ENCODE measurements at regions not wholly inside any gene's neighbourhood (a gene's known extent, or its start where the extent isn't known, plus 50 kb on each side); places are given as distances from the start of the nearest gene placed in this dataset.
"Not testable (repeated sequence)": the region's sequence is repeated elsewhere in the genome, so short reads cannot be mapped to it uniquely, and the experiment has no call there.

DNA sequence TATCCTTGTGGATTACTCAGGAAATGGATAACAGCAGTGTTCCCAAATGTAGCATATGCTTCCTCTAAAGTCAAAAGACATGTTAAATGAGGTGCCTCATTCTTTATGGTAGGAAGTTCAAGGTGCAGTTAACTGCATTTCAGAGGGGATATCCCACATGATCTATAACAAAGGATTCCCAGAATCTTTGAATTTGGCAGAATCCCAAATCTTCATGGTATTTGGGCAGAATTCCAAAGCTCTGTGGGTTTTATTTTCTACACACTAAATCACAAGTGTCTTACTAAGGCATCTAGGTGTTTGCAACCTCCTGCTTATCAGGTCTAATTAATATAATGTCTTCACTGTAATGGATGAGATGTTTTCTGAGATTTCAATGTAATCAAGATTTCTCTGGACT lies 364.3 kb upstream of the MAN1A1 start:
- no peak for FAIRE-seq

DNA sequence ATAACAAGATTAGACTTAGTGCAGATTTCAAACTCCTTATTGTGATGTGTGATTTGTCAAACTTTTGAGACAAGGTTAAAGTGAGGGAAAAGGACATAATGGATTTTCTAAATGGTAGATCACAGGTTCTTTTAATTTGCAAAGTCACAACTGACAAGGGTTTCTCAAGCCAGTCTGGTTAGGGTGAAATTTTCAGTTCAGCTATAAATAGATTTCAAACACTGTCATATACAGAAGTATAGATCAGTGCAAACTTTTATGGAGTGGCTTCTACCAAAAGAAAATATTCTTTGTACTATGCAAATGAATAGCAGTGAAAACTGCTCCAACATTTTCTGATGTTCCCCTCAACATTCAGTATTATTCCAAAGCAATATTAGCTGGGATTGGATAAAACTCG lies 337.1 kb upstream of the MAN1A1 start:
- peak; percentile 55 for FAIRE-seq

DNA sequence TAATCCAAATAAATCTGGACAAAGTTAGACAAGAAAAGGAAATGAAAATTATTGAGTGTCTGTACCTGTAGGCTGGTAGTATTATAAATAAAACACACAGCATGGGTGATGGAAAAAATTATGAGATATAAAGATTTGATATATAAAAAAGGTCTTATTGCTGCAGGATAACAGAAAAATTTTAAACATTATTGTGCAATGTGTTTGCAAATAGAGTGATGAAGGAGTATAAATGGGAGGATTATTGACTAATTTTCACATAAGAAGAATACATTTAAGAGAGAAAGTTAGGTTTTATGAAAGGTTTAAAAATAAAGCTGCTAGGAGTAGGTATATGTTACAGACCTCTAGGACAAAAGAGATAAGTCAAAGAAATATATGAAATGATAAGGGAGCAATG lies 336.7 kb upstream of the MAN1A1 start:
- FAIRE-seq, result no peak

DNA sequence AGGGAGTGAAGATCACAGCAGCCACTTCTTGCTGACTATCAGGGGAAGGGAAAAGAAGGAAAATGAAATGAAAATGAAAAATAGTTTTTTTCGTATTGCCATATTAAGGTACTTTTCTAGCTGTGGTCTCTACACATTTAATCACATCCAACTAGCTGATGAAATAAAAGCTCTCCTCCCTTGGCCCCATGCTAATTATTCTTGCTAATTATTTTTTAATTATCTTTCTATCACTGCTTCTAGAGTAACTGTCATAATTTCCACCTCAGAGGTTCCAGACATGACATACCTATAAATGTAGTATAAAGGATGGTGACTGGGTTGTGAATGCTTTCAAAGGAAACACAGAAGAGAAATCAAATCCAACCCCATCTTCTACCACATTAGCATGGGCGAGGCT lies 334.1 kb upstream of the MAN1A1 start:
- no peak for FAIRE-seq

DNA sequence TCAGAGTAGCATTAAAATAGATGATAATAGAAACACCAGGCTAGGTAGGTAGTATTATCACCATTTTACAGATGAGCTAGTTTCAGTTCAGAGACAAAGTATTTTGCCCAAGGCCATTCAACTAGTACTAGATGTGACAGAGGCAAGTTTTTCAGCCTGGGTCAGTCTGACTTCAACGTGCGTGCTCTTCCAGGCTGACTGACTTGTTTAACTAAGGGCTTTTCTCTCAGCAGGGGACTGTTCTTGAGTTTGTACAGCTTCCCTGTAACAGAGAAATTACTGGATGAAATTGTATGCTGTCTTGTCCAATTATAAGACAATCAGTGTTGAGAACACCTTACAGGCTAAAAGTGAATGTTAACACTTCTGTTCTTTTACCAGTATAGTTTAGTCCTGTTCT lies 333.5 kb upstream of the MAN1A1 start:
- FAIRE-seq, result peak; percentile 61

DNA sequence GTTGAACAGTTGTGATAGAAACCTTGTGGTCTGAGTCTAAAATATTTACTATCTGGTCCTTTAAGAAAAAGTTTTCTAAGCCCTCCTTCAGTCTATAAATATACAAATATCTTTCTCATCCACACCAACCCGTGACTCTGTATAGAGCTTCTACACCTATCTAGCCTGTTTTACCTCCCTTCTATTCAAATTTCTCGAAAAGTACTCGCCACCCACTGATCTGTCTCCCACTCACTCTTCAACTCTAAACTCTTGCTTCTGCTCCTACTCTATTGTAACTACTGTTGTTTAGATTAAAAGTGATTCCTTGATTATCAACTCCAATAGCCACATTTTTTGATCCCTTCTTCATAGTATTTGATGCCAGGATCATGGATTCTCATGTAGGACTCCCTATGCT lies 329.4 kb upstream of the MAN1A1 start:
- FAIRE-seq, result no peak

DNA sequence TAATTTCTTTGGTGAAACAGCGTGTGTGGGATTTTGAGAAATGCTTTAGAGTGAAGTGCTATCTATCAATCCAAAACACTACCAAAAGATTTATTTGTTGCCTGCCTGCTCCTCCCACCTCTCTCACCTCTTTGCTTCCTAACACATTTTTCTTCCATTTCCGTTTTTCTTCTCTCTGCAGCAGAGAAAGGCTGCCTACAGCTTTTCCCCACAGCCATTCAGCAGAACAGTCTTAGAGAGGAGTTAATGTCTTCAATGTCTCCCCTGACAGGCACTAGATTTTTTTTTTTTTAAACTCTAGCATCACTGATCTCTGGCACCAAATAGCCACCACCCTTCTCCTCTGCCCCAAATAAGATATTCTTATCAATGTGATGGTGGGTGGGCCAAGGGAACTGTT lies 327.8 kb upstream of the MAN1A1 start:
- no peak for FAIRE-seq

DNA sequence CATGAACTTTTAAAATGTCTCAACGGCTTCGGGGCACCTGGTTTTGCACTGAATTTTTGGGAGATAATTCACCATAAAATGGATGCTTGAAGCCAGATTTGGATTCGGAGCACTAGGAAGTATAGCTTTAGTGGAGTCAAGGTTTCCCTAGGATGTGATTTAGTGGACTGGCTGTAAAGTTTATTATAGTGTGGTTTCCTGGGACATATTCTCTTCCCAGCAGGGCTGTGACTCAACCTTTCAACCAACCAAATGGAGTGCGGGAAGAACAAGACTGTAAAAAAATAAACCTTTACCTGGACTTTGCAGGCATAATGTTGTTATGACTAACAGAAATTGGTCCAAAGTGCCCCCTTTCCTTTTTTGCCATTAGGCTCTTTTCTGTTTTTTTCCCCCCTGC lies 327.4 kb upstream of the MAN1A1 start:
- no peak for FAIRE-seq

DNA sequence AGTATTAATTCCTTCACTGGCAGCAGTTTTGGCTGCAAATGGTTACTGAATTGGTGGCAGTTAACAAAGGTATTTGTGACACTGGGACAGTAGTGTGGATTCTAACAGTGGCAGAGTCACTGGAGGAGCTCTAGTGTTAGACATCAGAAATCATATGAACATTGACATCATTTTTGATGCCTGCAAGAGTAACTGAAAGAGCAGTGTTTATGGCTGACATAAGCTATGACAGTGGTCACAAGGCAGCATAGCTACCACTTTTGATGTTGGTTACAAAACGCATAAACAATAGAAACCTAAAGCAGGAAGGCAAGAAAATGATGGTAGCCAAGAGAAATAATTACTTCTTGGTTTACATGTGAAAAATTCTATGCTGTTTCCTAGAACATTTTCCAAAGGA lies 326.7 kb upstream of the MAN1A1 start:
- no peak for FAIRE-seq

DNA sequence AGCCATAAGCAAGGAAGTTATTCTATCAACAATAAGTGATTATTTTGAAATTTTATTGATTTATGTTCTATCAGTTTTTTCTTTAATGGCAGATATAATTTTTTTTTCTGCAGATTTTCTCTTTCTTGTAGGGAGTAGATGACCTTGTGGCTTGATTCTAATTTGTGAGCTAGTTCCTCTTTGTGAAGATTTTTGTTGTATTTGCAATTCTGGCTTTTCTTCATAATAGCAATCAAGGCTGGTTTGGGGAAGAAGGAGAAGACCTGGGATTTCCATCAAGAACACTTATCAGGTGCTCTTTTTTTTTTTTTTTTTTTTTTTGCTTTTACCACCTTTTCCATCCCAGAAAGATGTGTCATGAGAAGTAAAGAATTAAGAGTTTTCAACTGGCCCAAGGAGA lies 324.2 kb upstream of the MAN1A1 start:
- no peak for FAIRE-seq

DNA sequence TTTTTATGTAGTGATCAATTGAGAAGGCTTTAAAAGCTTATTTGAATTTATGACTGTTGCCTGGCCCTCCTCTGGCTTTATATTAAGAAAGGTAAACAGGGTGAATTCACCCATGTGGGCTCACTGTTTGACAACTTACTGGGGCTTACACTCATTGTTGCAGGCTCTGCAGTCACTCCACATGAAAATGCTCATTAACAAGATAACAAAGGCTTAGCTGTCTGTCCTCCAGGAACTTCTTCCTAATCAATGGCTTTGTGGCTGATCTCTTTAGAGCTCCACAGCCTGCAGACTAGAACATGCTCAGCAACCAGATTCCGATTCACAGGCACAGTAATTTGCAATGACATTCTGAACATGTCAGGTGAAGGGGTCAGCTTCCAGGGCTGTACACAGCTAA lies 323.2 kb upstream of the MAN1A1 start:
- FAIRE-seq, result no peak

DNA sequence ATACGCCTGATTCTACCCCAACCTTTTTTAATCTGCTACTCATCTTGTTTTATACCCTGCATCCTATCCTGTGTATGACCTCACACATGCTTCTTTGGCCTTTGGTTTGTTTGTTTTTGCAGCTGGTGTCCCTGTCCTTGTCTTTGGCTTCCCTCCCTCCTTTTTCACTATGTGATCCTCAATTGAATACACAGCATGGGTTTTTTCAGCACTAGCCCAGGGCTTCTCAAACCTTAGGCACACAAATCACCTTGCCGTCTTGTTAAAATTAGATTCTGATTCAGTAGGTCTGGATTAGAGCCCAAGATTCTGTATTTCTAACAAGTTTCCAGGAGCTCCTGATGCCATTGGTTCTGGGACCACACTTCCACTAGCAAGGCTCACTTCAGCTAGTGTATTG lies 321.5 kb upstream of the MAN1A1 start:
- FAIRE-seq, result no peak

DNA sequence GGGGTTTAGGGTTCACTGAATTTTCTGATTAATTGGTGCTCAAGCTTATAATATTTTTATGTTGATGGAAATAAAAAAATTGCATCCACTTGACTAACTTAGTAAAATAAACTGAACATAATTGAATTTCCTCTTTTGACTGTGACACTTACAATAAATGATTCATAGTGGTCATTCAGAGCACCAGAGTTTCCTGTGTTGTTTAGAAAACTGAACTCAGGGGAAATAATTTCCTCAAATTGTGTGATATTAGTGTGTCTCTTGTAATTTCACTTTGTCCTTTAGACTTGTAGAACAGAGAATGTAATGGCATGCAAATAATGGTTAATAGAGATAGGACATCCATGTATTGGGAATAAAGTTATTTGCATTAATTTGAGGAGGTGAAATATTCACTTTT lies 319.7 kb upstream of the MAN1A1 start:
- FAIRE-seq, result no peak

DNA sequence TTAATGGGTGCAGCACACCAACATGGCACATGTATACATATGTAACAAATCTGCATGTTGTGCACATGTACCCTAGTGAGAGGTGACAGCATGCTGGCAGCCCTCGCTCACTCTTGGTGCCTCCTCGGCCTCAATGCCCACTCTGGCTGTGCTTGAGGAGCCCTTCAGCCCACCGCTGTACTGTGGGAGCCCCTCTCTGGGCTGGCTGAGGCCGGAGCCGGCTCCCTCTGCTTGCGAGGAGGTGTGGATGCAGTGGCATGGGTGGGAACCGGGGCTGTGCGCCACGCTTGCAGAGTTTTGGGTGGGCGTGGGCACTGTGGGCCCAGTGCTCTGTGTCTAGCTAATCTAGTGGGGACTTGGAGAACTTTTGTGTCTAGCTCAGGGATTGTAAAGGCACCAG lies 315.9 kb upstream of the MAN1A1 start:
- FAIRE-seq, result not testable (repeated sequence)

DNA sequence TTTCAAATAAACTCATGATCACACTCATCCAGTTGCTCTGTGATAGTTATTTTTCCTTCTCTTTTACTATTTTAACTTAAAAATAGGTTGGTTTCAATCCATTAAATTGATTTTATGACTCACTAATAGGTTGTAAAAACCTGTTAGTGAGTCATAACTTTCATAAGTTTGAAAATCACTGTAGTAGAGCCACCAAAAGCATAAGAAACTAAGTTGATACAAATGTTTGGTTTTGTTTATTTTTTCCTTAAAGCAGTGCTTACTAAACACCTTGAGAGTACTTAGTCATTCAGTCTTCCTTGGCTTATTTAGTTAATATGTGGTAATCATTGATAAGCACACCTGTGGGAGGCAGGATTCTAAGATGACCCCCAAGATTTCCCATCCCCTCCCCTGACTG lies 312.1 kb upstream of the MAN1A1 start:
- FAIRE-seq, result no peak

DNA sequence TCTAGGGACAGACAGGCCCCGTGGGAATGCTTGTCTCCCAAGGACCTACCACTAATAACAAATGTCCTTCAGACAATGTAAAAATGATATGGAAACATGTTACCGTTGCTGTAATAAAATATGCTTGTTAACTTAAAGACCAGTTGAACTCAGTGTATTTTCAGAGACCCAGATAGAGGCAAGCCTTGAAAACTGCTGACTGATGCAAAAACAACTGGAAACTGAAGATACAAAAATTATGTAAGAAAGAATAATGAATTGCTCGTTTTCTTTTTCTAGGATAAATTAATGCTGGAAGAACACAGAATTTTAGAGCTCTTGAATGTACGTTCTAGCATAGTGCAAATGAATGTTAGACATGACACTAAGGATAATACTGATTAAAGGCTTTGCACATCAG lies 311.5 kb upstream of the MAN1A1 start:
- no peak for FAIRE-seq

DNA sequence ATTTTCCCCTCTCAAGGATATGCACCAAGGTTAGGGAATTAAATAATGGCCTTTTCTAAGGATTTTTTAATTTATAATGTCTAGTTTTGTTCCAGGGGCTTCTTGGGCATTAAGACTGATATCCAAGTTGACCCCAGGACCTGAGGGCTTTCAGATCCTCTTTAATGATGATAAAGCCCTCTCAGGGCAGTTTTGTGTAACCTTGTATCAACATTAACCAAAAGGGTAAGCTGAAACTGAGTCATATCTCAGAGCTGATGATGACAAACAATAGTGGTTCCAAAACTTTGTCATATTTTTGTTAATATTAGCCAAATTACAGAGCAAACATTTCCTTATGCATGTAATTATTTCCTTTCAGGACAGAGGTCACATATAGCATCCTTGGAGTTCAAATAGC lies 309.4 kb upstream of the MAN1A1 start:
- FAIRE-seq, result no peak

DNA sequence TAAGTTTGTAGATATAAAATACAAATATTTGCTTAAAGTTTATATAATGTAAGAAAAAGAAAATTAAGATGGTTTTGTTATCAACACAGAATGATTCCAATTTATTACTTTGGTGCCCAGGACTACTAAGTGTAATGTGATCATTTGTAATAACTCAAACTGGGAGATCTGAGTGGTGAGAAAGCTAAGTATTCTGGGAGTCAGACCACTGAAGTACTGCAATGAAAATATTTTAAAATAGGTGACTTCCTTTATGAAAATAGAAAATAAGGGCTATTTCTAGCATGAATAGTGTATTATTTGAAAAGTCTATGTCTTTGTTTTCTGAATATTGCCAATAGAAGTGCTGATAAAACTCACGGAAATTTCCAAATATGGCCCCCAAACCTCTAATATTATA lies 305.6 kb upstream of the MAN1A1 start:
- FAIRE-seq, result no peak

DNA sequence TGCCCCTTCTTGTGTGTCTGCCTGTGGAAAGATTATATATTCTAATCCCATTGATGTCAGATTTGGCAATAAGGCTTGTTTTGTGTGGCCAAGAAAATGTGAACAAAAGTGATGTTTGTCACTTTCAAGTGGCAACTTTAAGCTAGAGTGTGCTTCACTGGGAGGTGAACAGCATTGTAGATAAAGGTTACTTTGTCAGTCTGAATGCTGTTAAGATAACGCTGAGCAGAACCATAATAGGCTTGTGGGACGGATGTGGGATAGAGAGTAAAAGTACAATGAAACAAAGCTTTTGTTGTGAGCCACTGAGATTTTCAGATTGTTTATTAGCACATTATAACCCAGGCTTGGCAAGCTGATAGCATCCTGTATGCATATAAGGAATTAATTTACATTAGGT lies 303.8 kb upstream of the MAN1A1 start:
- no peak for FAIRE-seq

DNA sequence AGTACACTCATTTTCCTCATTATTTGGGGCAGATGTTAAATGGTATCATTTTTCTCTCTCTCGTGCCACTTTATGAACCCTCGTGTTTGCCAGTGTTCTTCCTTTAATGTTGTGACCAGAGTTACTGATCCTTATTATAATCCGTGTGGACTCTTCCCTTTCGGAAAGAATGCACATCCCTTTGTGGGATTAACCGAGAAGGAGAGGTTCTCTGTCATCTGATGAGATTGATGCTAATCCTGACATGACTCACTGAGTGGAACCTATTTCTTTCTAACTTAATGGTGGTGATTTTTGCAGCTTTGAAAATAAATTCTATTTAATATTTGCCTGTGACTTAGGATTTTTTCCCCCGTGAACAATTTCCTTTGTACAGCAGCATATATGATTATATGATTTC lies 300.0 kb upstream of the MAN1A1 start:
- no peak for FAIRE-seq

DNA sequence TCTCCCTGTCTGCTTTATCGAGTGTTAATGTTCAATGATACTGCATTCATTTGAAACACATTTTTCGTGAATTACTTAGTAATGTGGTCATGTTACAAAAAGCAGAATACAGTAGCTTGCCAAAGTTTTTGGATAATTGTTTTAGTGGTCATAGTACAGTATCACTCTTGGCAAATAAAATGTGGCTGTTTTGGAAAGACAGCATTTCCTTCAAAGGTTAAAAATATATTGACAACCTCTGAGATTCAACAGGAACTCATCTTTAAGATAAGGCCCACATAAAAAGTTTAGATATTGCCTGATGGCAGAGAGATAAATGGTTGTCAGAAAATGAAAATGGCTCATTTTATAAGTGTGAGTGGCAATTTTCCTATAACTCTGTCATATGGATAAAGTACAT lies 297.7 kb upstream of the MAN1A1 start:
- peak; percentile 17 for FAIRE-seq

DNA sequence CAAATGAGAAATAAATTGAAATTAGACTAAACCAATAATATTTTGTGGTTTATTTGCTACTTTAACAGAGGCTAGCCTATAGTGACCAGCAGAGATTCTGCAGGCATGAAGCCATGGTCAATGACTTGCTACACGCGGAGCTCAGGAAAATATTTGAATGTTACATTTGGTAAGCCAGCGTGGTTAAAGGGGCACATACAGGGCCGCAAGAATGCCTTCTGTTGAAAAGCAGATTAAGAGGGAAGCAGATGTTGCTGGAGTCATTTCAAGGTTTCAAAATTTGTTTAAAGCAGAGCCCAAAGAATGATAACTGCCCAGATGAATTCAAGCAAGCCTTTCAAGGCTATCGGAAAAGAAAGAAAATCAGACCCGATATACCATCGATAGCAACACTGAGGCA lies 294.3 kb upstream of the MAN1A1 start:
- FAIRE-seq, result no peak

DNA sequence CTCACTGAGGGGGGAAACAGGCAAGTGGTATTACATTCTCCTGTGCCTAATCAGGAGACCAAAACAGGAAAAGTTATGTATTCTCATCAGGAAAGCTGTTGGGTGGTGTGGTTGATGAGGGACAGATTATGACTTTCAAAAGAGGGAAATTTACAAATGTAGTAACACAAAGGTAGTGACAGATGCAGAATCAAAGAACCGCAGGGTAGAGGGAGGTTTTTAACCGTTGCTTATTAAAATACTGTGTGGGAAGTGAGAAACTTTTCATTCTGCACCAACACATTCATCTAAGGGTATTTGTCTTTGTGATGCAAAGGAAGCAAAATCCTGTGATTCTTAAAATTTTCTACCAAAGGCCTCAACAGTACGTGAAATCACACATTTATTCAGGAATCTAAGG lies 288.2 kb upstream of the MAN1A1 start:
- FAIRE-seq, result no peak

DNA sequence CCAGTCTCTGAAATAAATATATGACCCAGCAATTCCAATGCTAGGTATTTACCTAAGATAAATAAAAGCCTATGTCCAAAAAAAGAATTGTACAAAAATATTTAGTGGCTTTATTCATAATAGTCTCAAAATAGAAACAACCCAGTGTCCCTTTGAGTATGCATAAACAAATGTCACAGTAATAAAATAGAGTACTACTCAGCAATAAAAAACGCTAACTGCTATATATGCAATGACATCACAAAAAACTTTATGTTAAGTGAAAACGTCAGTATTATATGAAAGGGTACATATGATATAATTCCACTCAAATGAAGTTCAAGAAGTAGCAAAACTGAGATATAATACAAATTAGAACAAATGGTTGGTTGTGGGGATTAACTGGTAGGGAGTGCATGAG lies 286.5 kb upstream of the MAN1A1 start:
- no peak for FAIRE-seq

DNA sequence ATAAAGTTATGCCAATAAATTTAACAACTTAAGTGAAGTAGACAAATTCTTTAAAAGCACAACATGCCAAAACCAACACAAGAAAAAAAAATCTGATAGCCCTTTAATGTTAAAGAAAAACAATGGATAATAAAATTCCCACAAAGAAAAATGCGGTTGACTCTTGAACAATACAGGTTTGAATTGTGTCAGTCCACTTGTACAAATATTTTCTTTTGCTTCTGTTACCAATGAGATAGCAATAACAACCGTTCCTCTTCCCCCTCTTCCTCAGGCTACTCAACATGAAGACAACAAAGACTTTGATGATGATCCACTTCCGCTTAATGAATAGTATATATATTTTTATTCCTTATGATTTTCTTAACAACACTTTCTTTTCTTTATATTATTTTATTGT lies 283.9 kb upstream of the MAN1A1 start:
- no peak for FAIRE-seq

DNA sequence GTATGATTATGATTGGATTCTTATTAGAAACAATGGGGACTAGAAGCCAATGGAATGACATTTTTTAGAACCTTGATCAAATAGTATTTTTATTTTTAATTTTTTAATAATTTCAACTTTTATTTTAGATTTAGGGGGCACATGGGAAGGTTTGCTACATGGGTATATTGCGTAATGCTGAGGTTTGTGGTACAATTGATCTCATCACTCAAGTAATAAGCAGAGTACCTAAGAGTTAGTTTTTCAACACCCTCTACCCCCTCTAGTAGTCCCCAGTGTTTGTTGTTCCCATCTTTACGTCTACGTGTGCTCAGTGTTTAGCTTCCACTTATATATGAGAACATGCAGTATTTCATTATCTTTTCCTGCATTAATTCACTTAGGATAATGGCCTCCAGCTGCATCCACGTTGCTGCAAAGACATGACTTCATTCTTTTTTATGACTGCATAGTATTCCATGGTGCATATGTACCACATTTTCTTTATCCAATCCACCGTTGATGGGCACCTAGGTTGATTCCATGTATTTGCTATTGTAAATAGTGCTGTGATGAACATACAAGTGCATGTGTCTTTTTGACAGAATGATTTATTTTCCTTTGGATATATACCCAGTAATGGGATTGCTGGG lies 281.1 kb upstream of the MAN1A1 start:
- FAIRE-seq, result no peak
